ENCODE measurements at regions not wholly inside any gene's neighbourhood (a gene's known extent, or its start where the extent isn't known, plus 50 kb on each side); places are given as distances from the start of the nearest gene placed in this dataset.
"Not testable (repeated sequence)": the region's sequence is repeated elsewhere in the genome, so short reads cannot be mapped to it uniquely, and the experiment has no call there.

DNA sequence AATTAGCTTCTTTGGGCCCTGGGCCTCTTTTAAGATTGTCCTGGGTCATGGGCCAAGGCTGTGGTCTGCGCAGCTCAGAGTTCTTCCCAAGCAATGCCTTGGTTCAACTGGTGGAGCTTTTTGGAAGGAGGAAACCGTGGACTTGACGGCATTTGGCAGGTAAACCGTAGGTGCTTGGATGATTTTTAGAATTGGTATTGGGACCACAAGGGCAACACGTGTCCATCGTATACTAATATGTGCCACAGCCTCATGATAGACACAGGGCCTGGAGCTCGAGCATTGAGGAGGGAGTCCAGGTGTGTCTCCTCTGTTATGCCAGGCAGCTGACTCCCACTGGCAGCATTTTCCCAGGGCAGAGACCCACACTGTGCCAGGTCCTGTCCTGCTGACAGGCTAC, 120.9 kb upstream of the PITX1 start:
- no peak for DNase-seq

DNA sequence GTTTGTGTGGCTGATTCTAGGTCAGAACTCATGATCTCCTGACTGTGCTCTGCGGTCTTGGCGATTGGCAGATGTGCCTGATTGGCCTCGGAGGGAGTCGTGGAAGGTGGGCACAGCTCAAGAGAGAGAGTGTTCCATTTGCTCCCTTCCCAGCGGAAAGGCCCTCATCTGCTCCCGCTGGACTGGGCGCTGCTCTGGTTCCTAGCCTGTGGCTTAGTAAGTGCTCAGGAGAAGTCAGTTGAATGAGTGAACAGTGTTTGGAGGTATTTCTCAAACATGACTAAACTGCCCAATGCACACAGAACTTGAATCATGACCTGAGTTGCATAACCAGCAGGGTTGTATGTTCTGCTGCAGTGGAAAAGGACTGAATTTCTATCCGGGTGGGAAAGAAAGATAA, 120.2 kb upstream of the PITX1 start:
- no peak for DNase-seq

DNA sequence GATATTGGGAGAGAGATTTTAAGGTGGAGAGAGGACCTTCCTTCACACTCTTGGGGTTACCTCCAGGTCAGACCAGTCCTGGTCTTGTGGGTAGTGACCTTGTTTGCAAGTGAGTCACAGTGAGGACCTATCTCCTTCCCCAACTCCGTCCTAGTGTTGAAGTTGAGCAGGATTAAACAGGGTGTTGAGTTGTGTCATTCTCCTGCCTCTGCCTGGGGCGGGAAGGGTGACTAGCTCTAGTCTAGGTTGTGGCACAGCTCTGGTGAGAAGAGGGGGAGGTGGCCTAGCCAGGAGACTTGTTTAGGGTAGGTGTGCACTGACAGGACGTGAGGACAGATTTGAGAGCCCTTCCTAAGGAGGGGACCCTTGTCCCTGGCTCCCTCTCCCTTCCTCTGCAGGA, 119.6 kb upstream of the PITX1 start:
- DNase-seq, result no peak

DNA sequence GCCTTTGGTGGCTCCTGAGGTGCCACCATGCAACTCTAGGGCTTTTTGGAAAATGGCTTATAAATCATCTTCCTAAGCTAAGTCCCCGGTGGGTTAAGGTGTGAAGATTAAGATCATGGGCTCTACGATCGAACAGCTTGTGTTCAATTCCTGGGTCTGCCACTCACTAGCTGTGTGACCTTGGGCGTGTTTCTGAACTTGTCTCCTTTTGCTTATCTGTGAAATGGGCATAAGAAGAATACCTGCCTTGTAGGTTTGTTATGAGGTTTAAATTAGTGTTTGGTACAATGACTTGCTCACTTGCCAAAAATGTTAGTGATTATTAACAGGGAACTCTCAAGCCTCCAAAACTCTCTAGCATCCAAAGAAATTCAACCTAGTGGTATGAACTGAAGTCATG, 119.2 kb upstream of the PITX1 start:
- DNase-seq, result no peak

- not testable (repeated sequence) for DNase-seq
Measured at GRCh38 chr5:135151660-135152059, 117.6 kb upstream of the PITX1 start.

GRCh38 chr5:135151256-135151655, 117.2 kb upstream of the PITX1 start:
- DNase-seq, result no peak

DNA sequence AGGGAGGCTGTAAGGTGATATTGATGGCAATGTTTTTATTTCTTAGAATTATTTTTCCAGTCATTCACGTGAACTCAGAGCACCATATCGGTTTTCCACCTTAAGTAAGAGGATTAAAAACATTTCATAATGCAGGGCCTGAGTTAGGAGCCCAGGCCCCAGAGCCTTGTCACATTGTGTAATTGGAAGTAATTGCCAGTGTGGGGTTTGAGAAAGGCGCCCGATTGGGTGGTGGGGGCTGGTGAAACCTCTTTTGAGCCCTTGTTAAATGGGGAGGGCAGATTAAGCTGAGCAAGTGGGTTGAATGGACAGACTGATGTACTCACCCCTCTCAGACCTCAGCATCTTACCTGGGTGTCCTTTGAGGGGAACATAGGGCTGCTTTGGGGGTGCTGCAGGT, 116.7 kb upstream of the PITX1 start:
- DNase-seq, result no peak

- no peak for DNase-seq
Measured at GRCh38 chr5:135149956-135150723, 116.1 kb upstream of the PITX1 start.

- no peak for DNase-seq
Measured at GRCh38 chr5:135149229-135149955, 115.4 kb upstream of the PITX1 start.

DNA sequence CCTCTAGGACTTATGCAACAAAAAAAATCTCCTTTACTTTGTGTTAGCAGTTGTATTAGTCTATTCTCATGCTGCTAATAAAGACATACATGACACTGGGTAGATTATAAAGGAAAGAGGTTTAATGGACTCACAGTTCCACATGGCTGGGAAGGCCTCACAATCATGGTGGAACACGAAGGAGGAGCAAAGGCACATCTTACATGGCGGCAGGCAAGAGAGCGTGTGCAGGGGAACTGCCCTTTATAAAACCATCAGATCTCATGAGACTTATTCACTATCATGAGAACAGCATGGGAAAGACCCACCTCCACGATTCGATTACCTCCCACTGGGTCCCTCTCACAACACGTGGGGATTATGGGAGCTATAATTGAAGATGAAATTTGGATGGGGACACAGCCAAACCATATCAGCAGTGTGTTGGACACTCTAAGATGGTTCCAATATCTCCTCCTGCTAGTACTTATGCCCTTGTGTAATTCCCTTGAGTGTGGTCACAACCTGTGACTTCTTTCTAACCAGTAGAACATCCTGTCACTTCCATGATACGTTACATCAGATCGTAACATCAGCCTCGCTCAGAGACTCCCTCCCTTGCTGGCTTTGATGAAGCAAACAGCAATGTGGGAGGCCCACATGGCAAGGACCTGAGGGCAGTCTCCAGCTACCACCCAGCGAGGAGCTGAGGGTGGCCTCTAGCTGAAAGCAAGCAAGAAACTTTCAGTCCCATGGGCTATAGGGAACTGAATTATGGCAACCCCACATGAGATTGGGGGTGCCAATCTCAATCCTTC, 113.5 kb upstream of the PITX1 start:
- no peak for DNase-seq

DNA sequence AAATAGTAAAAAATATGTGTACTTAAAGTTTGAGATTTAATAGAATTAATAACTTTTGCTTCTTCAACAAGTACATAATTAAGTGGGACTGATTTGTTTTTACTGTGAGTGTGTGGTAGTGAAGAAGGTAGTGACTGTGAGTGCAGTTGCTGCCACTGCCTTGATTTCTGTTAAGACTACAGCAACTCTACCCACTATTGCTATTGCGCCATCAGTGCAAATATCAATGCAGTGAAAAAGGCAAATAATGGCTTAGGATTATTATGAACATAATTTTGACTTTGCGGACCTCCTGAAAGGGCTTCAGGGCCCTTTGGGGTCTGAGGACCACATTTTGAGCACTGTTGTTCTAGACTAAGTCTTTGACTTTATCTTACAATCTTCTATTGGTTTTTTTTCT, 112.0 kb upstream of the PITX1 start:
- no peak for DNase-seq

- DNase-seq, result not testable (repeated sequence)
Measured at GRCh38 chr5:135143682-135144081, 109.7 kb upstream of the PITX1 start.

GRCh38 chr5:135141303-135142268, 107.6 kb upstream of the PITX1 start:
- DNase-seq, result no peak

DNA sequence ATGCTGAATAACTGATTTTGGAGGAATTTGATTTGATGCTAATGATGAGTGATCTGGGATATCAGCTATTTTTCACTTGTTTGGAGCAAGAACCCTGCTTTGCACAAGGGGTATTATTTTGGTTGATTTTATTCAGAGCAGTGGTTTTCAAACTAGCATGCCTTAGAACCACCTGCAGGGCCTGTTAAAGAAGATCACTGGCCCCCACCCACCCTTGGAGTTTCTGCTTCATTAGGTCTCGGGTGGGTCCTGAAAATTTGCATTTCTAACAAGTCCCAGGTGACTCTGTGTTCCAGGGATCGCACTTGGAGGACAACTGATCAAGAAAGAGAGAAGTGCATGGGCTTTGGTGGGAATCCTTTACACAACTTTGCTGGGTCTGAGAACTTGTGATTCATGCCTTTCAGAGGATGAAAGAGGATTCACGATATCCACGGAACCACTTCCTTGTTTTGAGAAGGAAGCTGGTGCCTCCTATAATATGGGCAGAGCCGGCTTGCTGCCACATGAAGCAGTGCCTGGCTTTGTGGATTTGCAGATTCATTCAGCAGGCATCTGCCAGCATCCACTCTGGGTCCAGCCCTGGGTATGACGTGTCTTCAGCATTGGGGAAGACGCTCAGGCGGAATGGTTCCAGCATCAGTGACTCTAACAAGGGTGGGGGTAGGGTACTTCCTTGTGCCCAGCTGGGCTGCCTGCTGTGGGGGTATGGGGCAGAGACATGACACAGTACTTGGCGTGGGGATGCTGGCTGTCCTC, 106.6 kb upstream of the PITX1 start:
- no peak for DNase-seq

DNA sequence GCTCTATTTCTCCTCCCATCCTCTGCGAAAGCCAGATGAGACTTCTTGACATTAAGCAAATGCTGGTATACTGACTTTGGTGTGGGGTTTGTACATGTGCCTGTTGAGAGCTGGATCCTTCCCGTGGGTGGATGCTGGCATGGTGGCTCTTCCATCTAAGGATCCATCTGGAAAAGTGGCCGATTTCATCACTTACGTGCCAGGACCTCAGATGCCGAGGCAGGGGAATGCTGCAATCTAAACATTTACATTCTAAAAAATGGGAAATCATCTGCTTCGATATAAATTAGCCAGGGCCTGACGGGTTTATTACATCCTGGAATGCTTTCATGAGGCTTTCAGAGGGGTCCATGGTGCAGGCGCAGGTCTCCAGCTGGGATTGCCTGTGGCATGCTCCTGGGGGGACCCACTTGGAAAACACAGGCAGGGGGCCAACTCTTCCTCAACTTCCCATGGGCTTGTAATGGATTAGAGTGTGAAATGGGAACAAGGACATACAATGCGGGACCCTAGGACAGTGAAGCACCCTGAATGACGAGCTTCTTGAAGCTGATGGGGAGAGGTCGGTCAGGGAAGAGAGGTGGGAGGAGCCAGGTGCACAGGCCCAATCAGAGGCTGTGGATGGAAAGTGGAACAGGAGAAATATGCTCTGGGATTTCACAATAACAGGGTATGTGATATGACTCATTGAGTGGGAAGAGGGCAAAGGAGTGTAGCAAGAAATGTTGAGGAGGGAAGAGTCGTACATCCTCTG, 105.5 kb upstream of the PITX1 start:
- no peak for DNase-seq

GRCh38 chr5:135138116-135138850, 104.3 kb upstream of the PITX1 start:
- DNase-seq, result no peak

DNA sequence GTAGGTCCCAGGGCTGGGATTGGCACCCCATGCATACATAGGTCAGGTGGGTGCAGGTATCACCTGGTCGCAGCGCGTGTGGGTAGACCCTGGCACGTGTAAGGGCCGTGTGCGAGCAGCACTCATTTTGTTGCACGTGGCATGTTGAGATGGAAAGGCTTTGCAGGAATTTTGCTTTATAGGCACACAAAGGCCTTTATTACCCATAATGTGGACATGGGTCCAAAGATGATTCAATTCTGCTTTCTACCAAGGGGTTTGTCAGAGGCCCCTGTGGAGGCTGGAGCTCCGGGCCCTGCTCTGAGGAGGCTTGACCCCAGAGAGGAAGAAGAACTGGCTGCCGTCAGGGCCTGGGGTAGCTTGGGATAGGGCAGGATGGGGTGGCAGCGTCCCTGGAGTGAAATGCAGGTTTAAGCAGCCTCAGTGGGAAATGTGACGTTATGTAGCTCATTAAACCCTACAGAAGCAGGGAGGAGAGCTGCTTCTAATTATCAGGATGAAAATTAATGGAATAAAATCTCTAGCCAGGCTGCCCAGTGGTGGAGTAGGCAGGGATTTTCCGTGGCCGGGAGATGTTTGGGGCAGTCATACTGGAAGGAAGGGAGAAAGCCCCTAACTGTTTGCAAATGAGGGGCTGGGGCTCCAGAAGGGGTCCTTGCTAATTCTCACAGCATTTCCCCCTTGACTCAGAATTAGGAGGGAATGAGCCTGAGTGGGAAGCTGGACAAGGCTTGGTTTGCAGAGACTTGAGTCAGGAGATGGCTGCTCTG, 103.3 kb upstream of the PITX1 start:
- DNase-seq, result no peak

DNA sequence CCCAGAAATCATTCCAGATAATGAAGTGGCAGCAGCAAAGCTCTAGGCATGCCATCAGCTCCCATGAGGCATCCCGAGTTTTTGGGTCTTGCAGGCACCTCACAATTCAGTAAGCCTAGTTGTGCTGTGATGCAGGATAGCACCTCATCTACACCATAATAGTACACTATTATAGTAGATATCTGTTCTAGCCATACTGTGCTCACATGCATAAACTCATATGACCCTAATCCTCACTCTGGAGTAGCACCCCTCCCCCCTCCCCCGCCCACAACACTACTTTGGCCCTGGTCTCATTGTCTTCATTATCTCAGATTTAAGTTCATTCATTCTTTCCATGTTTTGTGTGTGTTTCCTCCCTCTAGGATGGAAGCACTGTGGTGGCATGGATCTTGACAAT, 102.5 kb upstream of the PITX1 start:
- DNase-seq, result no peak

- no peak for DNase-seq
Measured at GRCh38 chr5:135135530-135136226, 101.7 kb upstream of the PITX1 start.
